Fibroblast of villous mesenchyme (primary cell): ENCODE measurements at regions not wholly inside any gene's neighbourhood (a gene's known extent, or its start where the extent isn't known, plus 50 kb on each side); places are given as distances from the start of the nearest gene placed in this dataset.

Source experiments
- DNase-seq: peaks from one replicate; pipeline ENCODE4 v3.0.0-alpha.2; 2010; ENCODE audit warnings: low read depth
- H3K4me3 ChIP-seq: 2 replicates; pipeline ENCODE4 v1.5.1; 2011; ENCODE audit warnings: low read depth, mild to moderate bottlenecking, low read length
- CTCF ChIP-seq: IDR thresholded peaks from 2 replicates; pipeline ENCODE4 v1.5.1; 2012; ENCODE audit warnings: low read depth, mild to moderate bottlenecking, low read length; ENCODE audit not compliant: insufficient read depth

- DNase-seq, result no peak
- H3K4me3 ChIP-seq, result no peak overlapping the region
- no peak for TF ChIP-seq CTCF
Measured at GRCh38 chr12:87182696-87183233, 846.4 kb downstream of the C12orf50 start.

- DNase-seq, result no peak
- H3K4me3 ChIP-seq, result no peak overlapping the region
- TF ChIP-seq CTCF, result no peak
Measured at GRCh38 chr12:87171356-87171755, 857.8 kb downstream of the C12orf50 start.

GRCh38 chr12:87169010-87169409 lies 860.2 kb downstream of the C12orf50 start:
- DNase-seq, result no peak
- TF ChIP-seq CTCF, result no peak
- no peak overlapping the region for H3K4me3 ChIP-seq

GRCh38 chr12:87165733-87166375 lies 863.3 kb downstream of the C12orf50 start:
- DNase-seq, result no peak
- H3K4me3 ChIP-seq, result no peak overlapping the region
- no peak for TF ChIP-seq CTCF

- no peak for DNase-seq
- H3K4me3 ChIP-seq, result no peak overlapping the region
- TF ChIP-seq CTCF, result no peak
Measured at GRCh38 chr12:87163122-87163521, 866.1 kb downstream of the C12orf50 start.

- no peak overlapping the region for H3K4me3 ChIP-seq
- TF ChIP-seq CTCF, result no peak
Measured at GRCh38 chr12:87160848-87161601, 868.2 kb downstream of the C12orf50 start.

More at GRCh38 chr12:87160848-87161601, 868.2 kb downstream of the C12orf50 start:
- DNase-seq, result no peak
